ENCODE measurements at regions not wholly inside any gene's neighbourhood (a gene's known extent, or its start where the extent isn't known, plus 50 kb on each side); places are given as distances from the start of the nearest gene placed in this dataset.

GRCh38 chr13:48775804-48776203, 122.1 kb downstream of the CYSLTR2 start:
- TF ChIP-seq, protein P1, sequence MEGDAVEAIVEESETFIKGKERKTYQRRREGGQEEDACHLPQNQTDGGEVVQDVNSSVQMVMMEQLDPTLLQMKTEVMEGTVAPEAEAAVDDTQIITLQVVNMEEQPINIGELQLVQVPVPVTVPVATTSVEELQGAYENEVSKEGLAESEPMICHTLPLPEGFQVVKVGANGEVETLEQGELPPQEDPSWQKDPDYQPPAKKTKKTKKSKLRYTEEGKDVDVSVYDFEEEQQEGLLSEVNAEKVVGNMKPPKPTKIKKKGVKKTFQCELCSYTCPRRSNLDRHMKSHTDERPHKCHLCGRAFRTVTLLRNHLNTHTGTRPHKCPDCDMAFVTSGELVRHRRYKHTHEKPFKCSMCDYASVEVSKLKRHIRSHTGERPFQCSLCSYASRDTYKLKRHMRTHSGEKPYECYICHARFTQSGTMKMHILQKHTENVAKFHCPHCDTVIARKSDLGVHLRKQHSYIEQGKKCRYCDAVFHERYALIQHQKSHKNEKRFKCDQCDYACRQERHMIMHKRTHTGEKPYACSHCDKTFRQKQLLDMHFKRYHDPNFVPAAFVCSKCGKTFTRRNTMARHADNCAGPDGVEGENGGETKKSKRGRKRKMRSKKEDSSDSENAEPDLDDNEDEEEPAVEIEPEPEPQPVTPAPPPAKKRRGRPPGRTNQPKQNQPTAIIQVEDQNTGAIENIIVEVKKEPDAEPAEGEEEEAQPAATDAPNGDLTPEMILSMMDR (conservative IDR thresholded peaks at IDR 0.05; ENCODE audit: low read depth, low read length), result no peak
- no peak for TF ChIP-seq EZH2 (IDR thresholded peaks at IDR 0.05; ENCODE audit: low read length, unreplicated experiment)
